GM19238 (cell line): ENCODE measurements at regions not wholly inside any gene's neighbourhood (a gene's known extent, or its start where the extent isn't known, plus 50 kb on each side); places are given as distances from the start of the nearest gene placed in this dataset.

Experiments used
- DNase-seq: peaks from one replicate; pipeline ENCODE4 v3.0.0; 2011; ENCODE audit warnings: low spot score; ENCODE audit not compliant: insufficient read length

GRCh38 chr7:46191296-46191695 lies 270.2 kb upstream of the IGFBP3 start:
- DNase-seq, result no peak

DNA sequence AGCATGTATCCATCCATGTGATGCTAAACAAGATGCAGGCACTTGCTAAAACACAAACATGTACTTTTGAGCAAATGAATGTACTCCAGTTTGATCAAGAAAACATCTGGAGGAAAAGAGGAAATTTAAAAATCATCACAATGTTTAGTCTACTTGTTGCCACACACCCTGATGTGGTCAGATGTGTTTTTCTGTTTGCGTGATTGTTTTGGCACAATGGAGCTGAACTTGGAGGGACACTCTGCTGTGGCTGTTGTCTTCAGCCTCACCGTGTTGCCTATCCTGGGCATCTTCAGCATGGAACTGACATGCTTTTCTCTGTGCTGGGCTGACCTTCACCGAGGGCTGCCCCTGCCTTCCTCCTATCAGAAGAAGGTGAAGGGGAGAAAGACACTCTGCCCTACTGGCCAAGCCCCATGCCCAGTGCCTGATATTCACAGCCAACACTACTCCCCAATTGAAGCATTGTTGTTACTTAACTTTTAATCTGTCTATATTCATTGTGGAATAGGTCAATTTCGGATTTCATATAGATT lies 268.3 kb upstream of the IGFBP3 start:
- no peak for DNase-seq

- DNase-seq, result no peak
Observed at GRCh38 chr7:46186131-46186530, 265.1 kb upstream of the IGFBP3 start.

- no peak for DNase-seq
Observed at GRCh38 chr7:46179061-46179610, 258.1 kb upstream of the IGFBP3 start.

GRCh38 chr7:46178661-46179060 lies 257.6 kb upstream of the IGFBP3 start:
- no peak for DNase-seq

DNA sequence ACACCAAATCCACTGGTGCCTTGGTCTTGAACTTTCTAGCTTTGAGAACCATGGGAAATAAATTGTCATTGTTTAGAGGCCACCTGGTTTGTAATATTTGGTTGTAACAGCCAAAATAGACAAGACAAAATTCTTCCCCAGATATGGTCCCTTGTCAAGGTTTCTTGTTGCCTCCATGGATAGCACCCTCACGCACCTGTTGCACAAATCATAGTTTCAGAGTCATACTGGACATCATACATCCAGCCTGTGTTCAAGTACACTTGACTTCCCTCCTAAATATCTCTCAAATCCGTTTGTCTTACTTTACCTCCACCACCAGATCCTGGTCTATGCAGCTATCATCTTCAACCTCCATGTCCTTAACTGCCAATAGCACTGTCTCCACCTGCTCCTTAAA lies 256.7 kb upstream of the IGFBP3 start:
- no peak for DNase-seq

DNA sequence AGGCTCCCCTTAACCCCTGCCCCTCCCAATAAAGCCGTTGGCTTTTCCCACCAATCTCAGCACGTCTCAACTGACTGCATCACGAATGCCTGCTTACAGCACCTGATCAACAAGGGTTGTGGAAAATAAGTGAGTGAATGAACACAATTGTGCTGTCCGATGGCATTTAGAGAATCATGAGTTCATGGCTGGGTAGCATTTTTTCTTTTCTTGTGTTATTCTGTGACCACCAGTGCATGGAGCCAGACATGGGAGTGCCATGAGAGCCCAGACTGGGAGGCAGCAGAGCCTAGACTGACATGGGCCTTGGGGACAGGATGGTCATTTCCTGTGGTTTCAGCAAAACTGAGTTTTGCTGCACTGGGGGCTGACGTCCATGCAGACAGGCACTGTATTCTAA lies 254.1 kb upstream of the IGFBP3 start:
- DNase-seq, result no peak

DNA sequence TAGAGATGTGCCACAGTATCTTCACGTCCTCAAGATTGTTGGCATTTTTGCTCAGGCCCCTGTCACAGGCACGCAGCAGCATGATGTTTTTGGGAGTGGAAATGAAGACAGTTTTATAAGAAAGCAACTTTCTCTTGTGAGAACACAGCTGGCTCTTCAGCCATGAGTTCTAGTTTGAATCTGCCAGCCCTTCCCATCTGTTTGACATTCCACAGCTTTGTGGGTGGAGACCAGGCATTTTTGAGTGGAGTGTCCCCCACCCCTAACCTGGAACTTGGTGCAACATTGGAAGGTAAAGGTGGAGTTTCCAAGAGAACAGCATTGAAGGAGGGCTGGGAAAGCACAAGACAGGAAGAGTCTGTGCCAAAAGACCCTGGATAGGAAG lies 253.1 kb upstream of the IGFBP3 start:
- no peak for DNase-seq

GRCh38 chr7:46173476-46174195 lies 252.6 kb upstream of the IGFBP3 start:
- DNase-seq, result no peak

- no peak for DNase-seq
Observed at GRCh38 chr7:46170792-46171191, 249.7 kb upstream of the IGFBP3 start.

GRCh38 chr7:46170021-46170420 lies 248.9 kb upstream of the IGFBP3 start:
- DNase-seq, result no peak

GRCh38 chr7:46169384-46169755 lies 248.3 kb upstream of the IGFBP3 start:
- DNase-seq, result no peak

DNA sequence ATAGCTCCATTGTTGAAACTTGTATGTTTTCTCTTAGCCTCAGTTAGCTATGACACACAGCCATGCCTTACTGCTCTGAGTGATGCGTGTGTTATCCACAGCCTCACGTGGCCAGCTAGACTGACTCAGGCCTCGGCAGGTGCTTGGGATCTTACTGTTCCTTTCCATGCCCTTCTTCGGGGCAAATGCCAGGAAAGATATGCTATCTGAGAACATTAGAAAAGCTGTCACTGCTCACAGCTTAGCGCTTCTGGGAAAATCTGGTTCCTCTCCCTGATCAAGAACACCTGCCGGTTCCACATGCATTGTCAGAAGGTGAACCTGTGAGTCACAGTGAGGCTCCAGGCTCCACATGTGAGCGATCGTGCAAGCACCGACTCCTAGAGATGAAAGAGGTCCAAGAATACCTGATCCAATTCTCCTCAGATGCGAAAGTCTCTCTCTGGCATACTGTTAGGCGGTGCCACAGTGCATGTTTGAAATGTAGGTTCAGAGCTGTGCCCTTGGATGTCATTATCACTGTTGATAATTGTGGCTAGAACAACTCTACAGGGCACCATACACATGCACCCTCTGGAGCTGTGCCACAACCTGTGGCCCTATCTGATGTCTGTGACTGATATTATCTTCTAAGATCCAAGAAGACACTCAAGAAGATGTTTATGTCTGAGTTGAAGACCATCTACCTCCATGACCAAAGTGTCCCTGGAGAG lies 247.8 kb upstream of the IGFBP3 start:
- DNase-seq, result no peak

DNA sequence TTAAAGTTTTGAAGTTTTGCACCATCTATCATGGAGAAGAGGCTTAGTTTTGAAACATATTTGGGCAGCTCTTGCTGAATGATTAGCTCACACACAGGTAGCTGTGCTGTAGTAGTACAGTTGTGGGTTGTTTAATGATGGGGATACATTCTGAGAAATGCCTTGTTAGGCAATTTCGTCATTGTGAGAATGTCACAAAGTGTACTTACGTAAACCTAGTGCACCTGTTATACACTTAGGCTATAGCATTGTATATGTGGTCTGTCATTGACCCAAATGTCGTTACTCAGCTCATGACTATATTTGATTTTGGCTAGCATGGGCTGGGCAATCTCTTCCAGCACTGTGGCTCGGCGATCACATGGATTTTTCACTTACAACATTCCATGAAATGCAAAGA lies 247.2 kb upstream of the IGFBP3 start:
- no peak for DNase-seq

DNA sequence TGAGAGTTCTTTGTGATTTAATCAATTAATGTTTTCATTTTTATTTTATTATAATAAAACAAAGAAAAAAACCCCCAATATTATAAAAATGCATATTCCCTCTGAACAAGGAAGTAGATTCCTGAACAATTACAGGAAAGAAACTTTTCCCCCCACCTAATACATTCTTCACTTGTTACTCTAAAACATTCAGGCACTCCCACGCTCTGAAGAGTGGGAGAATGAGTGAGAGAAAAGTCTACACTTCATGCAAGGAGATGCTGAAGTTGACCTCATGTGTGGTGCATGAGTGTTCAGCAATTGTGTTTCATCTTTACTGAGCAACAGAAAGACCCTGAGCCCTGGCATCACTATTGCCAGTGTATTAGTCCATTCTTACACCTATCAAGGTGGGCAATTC lies 244.2 kb upstream of the IGFBP3 start:
- DNase-seq, result no peak

DNA sequence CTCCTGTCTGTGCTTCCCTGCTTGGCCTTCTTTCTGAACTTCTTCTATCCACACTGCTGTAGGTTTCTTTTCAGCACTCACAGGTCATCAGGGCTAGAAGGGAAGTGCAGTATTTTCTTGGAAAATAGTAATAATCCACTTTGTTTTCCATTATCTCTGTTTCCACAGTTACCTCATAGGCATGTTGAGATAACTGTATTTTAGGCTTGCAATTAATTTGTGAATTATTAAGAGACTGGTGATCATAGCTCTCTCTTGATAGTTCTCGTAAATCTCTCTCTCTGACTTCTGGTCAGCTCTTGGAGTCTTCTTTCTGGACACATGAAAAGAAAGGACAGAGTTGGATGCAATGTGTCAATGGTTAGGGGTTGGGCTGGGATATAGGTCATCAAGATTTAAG lies 243.6 kb upstream of the IGFBP3 start:
- no peak for DNase-seq

GRCh38 chr7:46163246-46163645 lies 242.2 kb upstream of the IGFBP3 start:
- DNase-seq, result no peak

DNA sequence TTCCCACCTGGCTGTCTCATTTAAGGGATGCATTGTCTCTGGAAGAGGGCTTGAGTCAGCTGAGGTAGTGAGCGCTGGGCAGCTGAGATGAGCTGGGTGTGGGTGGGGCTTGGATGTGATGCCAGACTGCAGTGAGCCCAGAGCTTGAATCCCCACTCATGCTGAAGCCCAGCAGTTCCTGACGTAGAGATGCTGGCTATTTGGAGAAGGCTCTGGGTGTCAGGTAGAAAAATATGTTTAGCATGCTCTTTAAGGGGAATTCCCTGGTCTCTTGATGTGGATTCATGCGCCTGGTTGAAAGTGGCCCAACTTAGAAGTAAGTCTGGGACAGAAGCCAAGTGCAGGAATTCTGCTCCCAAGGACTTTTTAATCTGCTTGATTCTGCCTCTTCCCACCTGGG lies 241.5 kb upstream of the IGFBP3 start:
- no peak for DNase-seq

- DNase-seq, result no peak
Observed at GRCh38 chr7:46160861-46161260, 239.8 kb upstream of the IGFBP3 start.

DNA sequence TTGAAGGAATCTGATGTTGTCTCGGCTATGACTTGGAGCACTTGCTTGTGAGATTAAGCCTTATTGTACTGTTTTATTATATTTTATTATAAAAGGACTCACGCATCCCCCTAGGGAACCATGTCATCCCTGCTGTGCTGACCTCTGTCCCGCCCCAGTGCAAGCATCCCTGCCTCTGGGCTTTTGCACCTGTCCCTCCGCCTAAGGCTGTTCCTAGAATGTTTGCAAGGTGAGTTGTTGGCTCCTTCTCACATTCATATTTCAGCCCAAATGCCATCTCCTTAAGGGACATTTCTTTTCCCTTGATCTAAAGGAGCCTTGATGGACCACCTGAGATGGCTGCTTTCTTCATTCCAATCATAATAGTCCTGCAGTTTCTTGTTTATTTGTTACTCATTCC lies 236.9 kb upstream of the IGFBP3 start:
- no peak for DNase-seq

GRCh38 chr7:46157404-46157803 lies 236.3 kb upstream of the IGFBP3 start:
- DNase-seq, result no peak

DNA sequence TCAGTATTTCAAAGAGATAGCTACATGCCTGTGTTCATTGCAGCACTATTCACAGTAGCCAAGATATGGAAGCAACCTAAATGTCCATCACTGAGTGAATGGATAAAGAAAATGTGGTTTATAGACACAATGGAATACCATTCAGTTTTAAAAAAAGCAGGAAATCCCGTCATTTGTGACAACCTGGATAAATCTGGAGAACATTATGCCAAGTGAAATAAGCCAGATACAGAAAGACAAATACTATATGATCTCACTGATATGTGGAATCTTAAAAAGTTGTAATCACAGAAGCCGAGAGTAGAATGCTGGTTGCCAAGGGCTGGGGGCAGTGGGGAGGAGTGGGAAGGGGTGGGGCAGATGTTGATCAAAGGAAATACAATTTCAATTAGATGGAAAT lies 235.8 kb upstream of the IGFBP3 start:
- DNase-seq, result no peak

GRCh38 chr7:46156086-46156485 lies 235.0 kb upstream of the IGFBP3 start:
- DNase-seq, result no peak
